GM21717 (cell line): ENCODE measurements at regions not wholly inside any gene's neighbourhood (a gene's known extent, or its start where the extent isn't known, plus 50 kb on each side); places are given as distances from the start of the nearest gene placed in this dataset.
"Not testable (repeated sequence)": the region's sequence is repeated elsewhere in the genome, so short reads cannot be mapped to it uniquely, and the experiment has no call there.

Experiments used
- ATAC-seq: cut with Tn5 transposase; IDR thresholded peaks from one replicate; pipeline ENCODE4 v1.9.1; 2021; ENCODE audit warnings: mild to moderate bottlenecking, moderate library complexity; ENCODE audit not compliant: unreplicated experiment

GRCh38 chr9:29188771-29189170 is 1615.5 kb upstream of the C9orf72 start:
- ATAC-seq: not testable (repeated sequence)

- ATAC-seq: not testable (repeated sequence)
These were observed 1615.9 kb upstream of the C9orf72 start for GRCh38 chr9:29189221-29189620.

GRCh38 chr9:29198861-29199260 is 1625.6 kb upstream of the C9orf72 start:
- no peak for ATAC-seq

- ATAC-seq: no peak
These were observed 1626.7 kb upstream of the C9orf72 start for GRCh38 chr9:29199975-29200374.

GRCh38 chr9:29200650-29201049 is 1627.4 kb upstream of the C9orf72 start:
- ATAC-seq: no peak

GRCh38 chr9:29203244-29203930 is 1630.1 kb upstream of the C9orf72 start:
- no peak for ATAC-seq

- no peak for ATAC-seq
These were observed 1635.4 kb upstream of the C9orf72 start for GRCh38 chr9:29208670-29209069.

- no peak for ATAC-seq
These were observed 1636.5 kb upstream of the C9orf72 start for GRCh38 chr9:29209748-29210291.

- ATAC-seq: no peak
These were observed 1637.8 kb upstream of the C9orf72 start for GRCh38 chr9:29211003-29211579.

- ATAC-seq: peak; percentile 91
These were observed 1638.5 kb upstream of the C9orf72 start for GRCh38 chr9:29211580-29212396.

- ATAC-seq: no peak
These were observed 1639.4 kb upstream of the C9orf72 start for GRCh38 chr9:29212397-29213387.

- ATAC-seq: no peak
These were observed 1640.3 kb upstream of the C9orf72 start, which contains the start of gene LINGO2 for GRCh38 chr9:29213417-29214153. TSS of gene LINGO2 (minus strand) at chr9:29213601.

GRCh38 chr9:29214154-29214689 is 1640.9 kb upstream of the C9orf72 start:
- no peak for ATAC-seq

GRCh38 chr9:29214690-29215253 is 1641.5 kb upstream of the C9orf72 start:
- no peak for ATAC-seq

GRCh38 chr9:29217966-29218365 is 1644.7 kb upstream of the C9orf72 start:
- ATAC-seq: no peak

GRCh38 chr9:29220596-29221251 is 1647.4 kb upstream of the C9orf72 start:
- no peak for ATAC-seq

- no peak for ATAC-seq
These were observed 1655.3 kb upstream of the C9orf72 start for GRCh38 chr9:29228558-29228957.

- no peak for ATAC-seq
These were observed 1657.7 kb upstream of the C9orf72 start for GRCh38 chr9:29230931-29231330.

- ATAC-seq: no peak
These were observed 1659.9 kb upstream of the C9orf72 start for GRCh38 chr9:29233193-29233592.
